Epithelial cell of proximal tubule (primary cell): ENCODE measurements at regions not wholly inside any gene's neighbourhood (a gene's known extent, or its start where the extent isn't known, plus 50 kb on each side); places are given as distances from the start of the nearest gene placed in this dataset.
"Not testable (repeated sequence)": the region's sequence is repeated elsewhere in the genome, so short reads cannot be mapped to it uniquely, and the experiment has no call there.

Experiments used
- DNase-seq: peaks from one replicate; pipeline ENCODE4 v3.0.0-alpha.2; 2011; ENCODE audit warnings: low read depth
- H3K4me3 ChIP-seq: 2 replicates; pipeline ENCODE4 v1.5.1; 2011; ENCODE audit warnings: low read depth, mild to moderate bottlenecking, low read length
- TF ChIP-seq, protein P1 (sequence below): conservative IDR thresholded peaks from 2 replicates; pipeline ENCODE4 v1.5.1; 2012; ENCODE audit warnings: low read depth, mild to moderate bottlenecking, low read length

DNA sequence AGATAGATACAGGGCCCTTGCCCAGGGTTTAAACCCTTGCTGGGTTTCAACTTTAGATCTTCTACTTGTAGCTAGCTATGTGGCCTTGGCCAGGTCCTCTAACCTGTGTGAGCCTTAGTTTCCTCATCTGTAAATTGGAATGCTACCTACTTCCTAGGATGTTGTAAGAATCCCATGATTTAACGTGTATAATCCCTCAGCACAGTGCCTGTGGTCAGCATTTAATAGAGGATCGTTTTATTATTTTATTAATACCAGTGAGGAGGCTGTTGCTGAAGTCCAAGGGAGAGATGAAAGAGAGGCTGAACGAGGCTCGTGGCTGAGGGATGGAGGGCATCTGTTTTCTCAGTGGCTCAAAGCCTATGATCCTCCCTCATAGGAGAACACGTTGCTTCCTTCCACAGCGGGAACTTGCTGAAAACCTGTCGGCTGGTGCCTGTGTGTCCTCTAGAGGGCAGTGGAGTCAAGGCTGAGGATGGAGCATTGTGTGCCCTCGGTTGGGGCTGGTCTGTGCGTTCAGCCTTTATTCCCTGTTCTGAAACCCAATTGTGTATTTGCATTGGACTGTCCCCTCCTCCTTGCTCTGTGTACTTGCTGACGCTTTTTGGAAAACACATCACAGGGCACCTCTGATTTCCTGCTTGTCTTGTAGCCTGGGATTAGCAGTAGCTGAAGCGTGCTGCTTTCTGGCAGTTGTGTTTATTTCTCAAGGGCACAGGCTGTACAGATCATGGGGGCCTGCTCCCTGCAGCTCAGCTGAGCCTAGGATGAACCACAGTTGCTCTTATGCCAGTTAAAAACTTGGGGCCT lies 104.3 kb downstream of the PROP1 start:
- H3K4me3 ChIP-seq, DNase-seq: not testable (repeated sequence)
- TF ChIP-seq, protein P1, sequence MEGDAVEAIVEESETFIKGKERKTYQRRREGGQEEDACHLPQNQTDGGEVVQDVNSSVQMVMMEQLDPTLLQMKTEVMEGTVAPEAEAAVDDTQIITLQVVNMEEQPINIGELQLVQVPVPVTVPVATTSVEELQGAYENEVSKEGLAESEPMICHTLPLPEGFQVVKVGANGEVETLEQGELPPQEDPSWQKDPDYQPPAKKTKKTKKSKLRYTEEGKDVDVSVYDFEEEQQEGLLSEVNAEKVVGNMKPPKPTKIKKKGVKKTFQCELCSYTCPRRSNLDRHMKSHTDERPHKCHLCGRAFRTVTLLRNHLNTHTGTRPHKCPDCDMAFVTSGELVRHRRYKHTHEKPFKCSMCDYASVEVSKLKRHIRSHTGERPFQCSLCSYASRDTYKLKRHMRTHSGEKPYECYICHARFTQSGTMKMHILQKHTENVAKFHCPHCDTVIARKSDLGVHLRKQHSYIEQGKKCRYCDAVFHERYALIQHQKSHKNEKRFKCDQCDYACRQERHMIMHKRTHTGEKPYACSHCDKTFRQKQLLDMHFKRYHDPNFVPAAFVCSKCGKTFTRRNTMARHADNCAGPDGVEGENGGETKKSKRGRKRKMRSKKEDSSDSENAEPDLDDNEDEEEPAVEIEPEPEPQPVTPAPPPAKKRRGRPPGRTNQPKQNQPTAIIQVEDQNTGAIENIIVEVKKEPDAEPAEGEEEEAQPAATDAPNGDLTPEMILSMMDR, result peak; percentile 21

DNA sequence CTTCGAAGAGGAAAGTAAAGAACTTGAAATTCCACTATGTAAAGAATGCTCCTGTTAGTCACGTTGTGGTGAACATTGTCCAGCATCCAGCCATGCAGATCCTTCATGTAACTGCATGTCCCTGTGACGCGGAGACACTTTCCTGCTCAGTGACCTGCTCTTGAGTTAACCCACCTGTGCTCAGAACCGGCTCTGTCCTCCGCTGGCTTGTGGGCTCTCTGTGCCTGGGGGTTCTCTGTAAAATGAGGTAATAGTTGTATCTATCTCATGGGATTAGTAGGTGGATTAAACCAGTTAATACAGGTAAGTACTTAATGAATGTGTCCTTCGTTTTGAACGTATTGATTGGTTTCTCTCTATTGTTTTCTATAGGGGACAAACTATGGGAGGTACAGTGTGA lies 100.6 kb upstream of the FAM153A start:
- not testable (repeated sequence) for H3K4me3 ChIP-seq, DNase-seq

DNA sequence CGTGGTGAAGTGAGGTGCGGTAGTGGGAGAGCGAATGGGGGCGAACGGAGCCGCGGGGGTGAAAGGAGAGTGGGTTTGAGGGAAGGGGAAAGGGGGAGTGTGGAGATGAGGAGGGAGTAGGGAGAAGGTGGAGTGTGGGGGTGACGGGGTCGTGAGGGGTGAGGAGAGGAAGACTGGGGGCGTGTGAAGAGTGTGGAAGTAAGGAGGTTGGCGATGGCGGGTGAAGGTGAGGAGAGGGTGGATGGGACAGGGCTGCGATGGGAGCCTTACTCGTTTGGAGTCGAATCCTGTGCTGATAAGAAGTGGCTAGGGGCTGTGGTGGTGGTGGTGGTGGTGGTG lies 93.2 kb upstream of the FAM153A start:
- DNase-seq, result not testable (repeated sequence)

DNA sequence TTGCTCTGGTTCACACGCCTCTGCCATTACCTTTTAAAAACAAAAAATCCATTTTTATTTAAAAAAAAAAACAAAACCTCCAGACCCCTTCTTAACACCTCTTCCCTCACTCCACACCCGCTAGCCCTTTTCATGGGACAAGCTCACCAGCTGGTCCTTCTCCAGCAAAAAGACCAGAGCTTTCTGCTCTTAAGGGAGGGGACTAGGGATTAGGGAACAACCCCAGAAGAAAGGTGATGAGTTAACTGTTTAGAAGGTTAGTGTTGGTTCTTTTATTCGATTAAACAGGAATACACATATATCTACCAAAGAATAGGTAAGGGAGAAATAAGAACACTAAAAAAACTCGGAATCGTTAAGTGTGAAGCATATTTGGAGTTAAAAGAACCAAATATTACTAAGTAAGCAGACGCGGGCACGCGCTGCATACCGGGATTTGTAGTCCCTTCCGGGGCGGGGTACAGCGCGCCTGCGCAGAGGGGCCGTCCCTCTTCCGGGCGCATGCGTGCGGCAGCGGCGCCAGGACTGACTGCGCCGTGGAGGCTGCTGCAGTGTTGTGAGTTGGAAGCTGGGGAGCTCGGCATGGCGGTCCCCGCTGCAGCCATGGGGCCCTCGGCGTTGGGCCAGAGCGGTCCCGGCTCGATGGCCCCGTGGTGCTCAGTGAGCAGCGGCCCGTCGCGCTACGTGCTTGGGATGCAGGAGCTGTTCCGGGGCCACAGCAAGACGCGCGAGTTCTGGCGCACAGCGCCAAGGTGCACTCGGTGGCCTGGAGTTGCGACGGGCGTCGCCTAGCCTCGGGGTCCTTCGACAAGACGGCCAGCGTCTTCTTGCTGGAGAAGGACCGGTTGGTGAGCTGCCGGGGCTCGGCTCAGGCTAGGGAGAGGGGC lies 92.6 kb upstream of the FAM153A start:
- DNase-seq, result not testable (repeated sequence)
- peak overlapping the region; percentile 57 for H3K4me3 ChIP-seq

More for the DNA sequence above, 93.2 kb upstream of the FAM153A start:
- H3K4me3 ChIP-seq, result peak overlapping the region; percentile 57

DNA sequence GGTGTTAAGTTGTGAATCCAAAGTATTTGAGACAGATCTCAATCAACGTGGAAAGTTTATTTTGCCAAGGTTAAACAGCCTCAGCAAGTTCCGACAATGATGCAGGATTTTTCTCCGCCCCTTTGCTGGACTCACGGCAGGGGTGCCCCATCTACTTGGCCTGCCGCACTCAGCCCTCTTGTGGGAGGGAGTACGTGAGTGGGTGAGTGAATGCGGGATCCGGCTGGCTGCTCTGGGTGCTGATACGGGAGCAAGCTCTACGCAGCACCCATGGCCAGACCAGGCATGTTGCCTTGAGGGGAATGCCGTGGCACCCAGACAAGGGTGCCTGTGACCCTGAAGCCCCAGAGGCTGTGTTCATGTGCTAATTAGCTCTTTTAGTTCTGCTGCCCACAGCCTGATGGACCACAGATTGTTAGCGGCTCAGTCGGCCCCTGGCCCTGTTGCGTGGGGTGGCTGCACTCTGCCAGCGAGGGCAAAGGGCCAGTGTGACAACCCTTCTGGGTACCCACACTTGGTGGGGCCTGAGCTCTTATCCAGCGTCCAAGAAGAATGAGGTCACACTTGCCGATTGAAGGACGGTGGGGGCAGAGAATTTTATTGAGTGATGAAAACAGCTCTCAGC lies 81.2 kb upstream of the FAM153A start:
- not testable (repeated sequence) for H3K4me3 ChIP-seq, DNase-seq

DNA sequence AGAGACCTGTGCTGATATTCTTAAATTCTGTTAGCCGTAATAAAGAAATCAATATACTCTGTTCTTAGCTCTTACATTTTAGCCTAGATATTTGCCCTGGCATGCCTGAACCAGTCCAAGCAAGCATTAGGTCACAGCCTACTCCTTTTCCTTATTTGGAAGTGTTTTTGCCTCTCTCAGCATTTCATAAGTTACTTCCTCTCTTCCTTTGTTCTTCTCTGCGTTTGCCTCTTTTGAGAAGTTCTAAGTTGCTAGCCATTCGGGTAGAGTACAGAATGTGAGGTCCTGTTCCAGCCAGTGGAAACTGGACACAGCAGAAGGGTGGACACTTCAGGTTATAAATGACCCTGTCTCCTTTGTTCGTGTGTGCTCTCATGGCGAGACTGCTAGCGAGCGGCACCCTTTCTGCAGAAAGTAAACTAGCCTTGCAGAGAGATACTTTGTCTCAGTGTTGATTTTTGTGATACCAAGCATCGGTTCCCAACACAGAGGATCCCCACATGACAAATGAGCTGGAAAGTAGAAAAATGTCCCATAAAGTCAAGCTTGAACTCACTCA lies 75.0 kb upstream of the FAM153A start:
- DNase-seq, H3K4me3 ChIP-seq: not testable (repeated sequence)

DNA sequence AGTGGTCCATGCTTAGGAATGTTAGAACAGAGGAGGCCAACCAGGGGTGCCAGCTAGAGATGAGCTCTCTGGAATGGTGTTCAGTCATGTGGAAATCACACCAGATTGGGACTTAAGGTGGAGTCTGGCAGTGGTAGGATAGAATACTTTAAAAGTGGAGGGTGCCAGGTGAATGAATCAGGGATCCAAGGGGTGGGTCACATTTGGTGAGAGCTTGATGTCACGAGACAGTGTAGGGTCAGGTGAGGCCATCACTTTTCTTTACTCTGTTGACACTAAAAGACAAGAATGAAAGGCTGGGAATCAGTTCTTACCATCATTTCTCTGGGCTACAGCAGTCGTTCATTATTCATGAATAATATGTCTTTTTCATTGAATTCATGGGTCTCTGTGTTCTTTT lies 73.8 kb upstream of the FAM153A start:
- not testable (repeated sequence) for H3K4me3 ChIP-seq, DNase-seq

DNA sequence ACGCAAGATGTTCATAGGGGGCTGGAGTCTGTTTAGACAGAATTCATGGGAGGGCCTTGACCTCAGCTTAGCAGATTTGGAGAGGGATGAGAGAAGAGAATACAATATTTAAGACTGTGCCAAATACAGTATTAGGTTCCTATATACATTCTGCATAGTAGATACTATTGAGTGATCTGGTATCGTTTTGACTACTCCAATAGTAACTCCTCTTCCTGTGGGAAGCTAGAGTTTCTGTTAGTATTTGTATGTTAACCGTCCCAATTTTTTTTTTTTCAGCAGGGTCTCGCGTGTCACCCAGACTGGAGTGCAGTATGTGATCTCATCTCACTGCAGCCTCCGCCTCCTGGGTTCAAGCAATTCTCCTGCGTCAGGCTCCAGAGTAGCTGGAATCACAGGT lies 65.2 kb upstream of the FAM153A start:
- H3K4me3 ChIP-seq, result not testable (repeated sequence)

DNA sequence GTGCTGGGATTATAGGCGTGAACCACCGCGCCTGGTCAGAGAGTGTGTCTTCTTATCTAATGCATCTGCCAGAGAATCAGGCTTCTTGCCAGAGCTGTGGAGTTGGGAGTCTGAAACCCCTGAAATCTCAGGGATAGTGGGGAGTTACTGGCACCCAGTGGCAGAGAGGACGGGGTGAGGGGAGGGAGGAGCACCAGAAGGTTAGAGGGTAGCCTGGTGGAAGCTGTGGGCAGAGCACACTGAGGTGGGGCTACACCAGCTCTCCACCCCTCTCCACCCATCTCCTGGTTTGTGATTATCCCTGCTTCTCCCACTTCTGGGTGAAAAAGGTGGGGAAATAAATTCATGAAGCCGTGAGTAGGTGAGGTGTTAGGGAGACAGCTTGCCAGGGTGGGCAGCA lies 63.9 kb upstream of the FAM153A start:
- not testable (repeated sequence) for H3K4me3 ChIP-seq, DNase-seq

More for the DNA sequence above, 65.2 kb upstream of the FAM153A start:
- DNase-seq, result not testable (repeated sequence)

DNA sequence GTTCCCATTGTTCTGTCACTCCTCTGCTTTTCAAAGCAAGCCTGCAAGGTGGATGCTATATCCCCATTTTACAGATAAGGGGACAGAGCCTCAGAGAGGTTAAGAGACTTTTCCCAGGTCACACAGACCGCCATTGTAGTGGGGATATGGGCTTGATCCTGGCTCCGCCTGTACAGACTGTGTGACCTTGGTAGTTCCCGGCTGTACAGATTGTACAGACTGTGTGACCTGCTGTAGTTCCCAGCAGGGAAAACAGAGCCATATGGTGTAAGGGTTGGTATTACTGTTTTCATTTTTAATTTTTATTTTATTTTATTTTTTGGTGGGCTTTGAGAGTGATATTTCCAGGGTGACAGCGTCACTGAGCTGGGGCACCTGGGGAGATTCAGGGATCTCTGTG lies 63.2 kb upstream of the FAM153A start:
- not testable (repeated sequence) for DNase-seq, H3K4me3 ChIP-seq

DNA sequence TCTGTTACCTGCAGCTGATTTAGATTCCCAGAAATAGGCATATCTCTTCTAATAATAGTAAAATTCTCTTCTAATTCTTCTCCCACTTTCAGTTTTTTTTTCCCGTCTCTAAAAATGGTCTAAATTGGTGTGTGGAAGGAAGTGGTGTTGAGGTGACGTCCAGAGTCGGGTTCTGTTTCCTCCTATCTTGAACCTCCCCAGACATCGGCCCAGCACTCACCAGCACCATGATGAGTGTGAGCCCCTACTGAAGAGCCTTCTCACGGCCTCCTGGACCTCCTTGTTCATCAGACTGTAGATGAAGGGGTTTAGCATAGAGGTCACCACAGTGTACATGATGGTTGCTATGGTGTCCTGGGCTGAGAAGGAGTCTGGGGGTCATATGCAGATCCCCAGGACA lies 53.5 kb upstream of the FAM153A start:
- not testable (repeated sequence) for H3K4me3 ChIP-seq, DNase-seq
